Vagina (tissue), 2 donors: ENCODE measurements at regions not wholly inside any gene's neighbourhood (a gene's known extent, or its start where the extent isn't known, plus 50 kb on each side); places are given as distances from the start of the nearest gene placed in this dataset.

ENCODE experiments used
- DNase-seq, 2 donors: peaks; one replicate each; pipeline ENCODE4 v3.0.0-alpha.2; 2017; ENCODE audit errors: extremely low spot score in 2 of 2
- H3K27ac ChIP-seq: fragments of 200-600 bp; sonication (generic); one replicate; pipeline ENCODE4 v1.5.1; 2019
- H3K27me3 ChIP-seq: fragments of 200-600 bp; sonication (generic); one replicate; pipeline ENCODE4 v1.5.1; 2019
- H3K36me3 ChIP-seq, 2 donors: fragments of 200-600 bp; sonication (generic); one replicate each; pipeline ENCODE4 v1.5.1; 2017 to 2019
- H3K4me1 ChIP-seq: fragments of 200-600 bp; sonication (generic); one replicate; pipeline ENCODE4 v1.5.1; 2019
- H3K4me3 ChIP-seq, 2 donors: fragments of 200-600 bp; sonication (generic); 1 replicate in 1 of 2; 2 replicates in 1 of 2; pipeline ENCODE4 v1.5.1; 2016 to 2019
- H3K9me3 ChIP-seq: fragments of 200-600 bp; sonication (generic); one replicate; pipeline ENCODE4 v1.5.1; 2019
- POLR2A ChIP-seq, 2 donors: fragments of 450-650 bp; IDR thresholded peaks; one replicate each; pipeline ENCODE4 v1.6.1; 2017; ENCODE audit warnings: antibody characterized with exemption in 2 of 2, mild to moderate bottlenecking in 2 of 2, moderate library complexity in 2 of 2
- POLR2AphosphoS5 ChIP-seq, 2 donors: sonication (generic); formaldehyde crosslinking; IDR thresholded peaks; one replicate each; pipeline ENCODE4 v1.9.0; 2017; ENCODE audit warnings: antibody characterized with exemption in 2 of 2, mild to moderate bottlenecking in 2 of 2, low read depth in 1 of 2; ENCODE audit not compliant: insufficient read depth in 1 of 2
- intact Hi-C: fragments of 100-400 bp; cut with DNase I; formaldehyde crosslinking; loops from one replicate; pipeline ENCODE4 v1.15.1; 2023
- TF ChIP-seq, protein P1 (sequence below), 3 experiments: fragments of 450-650 bp in 2 of 3; fragments of 200-600 bp in 1 of 3; sonication (generic) in 1 of 3; IDR thresholded peaks; one replicate each; pipeline ENCODE4 v1.5.1; 2017 to 2019; ENCODE audit warnings: antibody characterized with exemption in 3 of 3, mild to moderate bottlenecking in 2 of 3, moderate library complexity in 2 of 3

GRCh38 chr15:31830591-31830990, 199.7 kb upstream of the CHRNA7 start:
- Histone ChIP-seq H3K27me3 (no peaks in the 10 kb centered on the region), H3K9me3 (no peaks in the 10 kb centered on the region), H3K27ac (no peak overlapping the region), H3K4me1 (no peaks in the 10 kb centered on the region), H3K36me3 (no peaks in the 10 kb centered on the region), H3K4me3 (no peak overlapping the region)
- DNase-seq, result no peak
- TF ChIP-seq POLR2A (IDR thresholded peaks at IDR 0.05) (no peak), POLR2AphosphoS5 (IDR thresholded peaks at IDR 0.05; ENCODE audit: insufficient read depth in 1 of 2, low read depth in 1 of 2) (no peak)
- TF ChIP-seq, protein P1, sequence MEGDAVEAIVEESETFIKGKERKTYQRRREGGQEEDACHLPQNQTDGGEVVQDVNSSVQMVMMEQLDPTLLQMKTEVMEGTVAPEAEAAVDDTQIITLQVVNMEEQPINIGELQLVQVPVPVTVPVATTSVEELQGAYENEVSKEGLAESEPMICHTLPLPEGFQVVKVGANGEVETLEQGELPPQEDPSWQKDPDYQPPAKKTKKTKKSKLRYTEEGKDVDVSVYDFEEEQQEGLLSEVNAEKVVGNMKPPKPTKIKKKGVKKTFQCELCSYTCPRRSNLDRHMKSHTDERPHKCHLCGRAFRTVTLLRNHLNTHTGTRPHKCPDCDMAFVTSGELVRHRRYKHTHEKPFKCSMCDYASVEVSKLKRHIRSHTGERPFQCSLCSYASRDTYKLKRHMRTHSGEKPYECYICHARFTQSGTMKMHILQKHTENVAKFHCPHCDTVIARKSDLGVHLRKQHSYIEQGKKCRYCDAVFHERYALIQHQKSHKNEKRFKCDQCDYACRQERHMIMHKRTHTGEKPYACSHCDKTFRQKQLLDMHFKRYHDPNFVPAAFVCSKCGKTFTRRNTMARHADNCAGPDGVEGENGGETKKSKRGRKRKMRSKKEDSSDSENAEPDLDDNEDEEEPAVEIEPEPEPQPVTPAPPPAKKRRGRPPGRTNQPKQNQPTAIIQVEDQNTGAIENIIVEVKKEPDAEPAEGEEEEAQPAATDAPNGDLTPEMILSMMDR (IDR thresholded peaks at IDR 0.05), result no peak
- intact Hi-C loops, result no loop called here

DNA sequence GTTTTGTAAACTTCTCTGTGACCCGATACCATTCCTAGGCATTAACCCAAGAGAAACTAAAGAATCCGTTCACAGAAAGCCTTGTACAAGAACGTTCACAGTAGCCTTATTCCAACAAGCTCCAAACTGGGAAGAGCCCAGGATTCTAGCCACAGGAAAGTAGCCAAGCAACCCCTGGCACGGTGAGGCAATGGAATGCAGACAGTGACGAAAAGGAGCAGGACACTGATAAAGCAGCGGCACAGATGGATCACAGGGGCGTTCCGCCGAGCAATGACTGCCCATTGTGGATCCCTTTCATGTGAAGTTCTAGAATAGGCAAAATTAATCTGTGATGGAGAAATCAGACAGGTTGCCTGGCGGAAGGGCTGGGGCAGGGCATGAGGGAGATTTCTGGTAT, 198.7 kb upstream of the CHRNA7 start:
- no peaks in the 10 kb centered on the region for H3K36me3 ChIP-seq
- intact Hi-C loops, result no loop called here
- TF ChIP-seq, protein P1 (IDR thresholded peaks at IDR 0.05), result no peak
- no peak for TF ChIP-seq POLR2A (IDR thresholded peaks at IDR 0.05)
- TF ChIP-seq POLR2AphosphoS5 (IDR thresholded peaks at IDR 0.05; ENCODE audit: insufficient read depth in 1 of 2, low read depth in 1 of 2), result no peak
- no peaks in the 10 kb centered on the region for H3K9me3 ChIP-seq
- no peak for DNase-seq
- H3K27me3 ChIP-seq, result no peaks in the 10 kb centered on the region
- no peak overlapping the region for H3K4me3 ChIP-seq
- H3K27ac ChIP-seq, result no peak overlapping the region
- H3K4me1 ChIP-seq, result no peaks in the 10 kb centered on the region

DNA sequence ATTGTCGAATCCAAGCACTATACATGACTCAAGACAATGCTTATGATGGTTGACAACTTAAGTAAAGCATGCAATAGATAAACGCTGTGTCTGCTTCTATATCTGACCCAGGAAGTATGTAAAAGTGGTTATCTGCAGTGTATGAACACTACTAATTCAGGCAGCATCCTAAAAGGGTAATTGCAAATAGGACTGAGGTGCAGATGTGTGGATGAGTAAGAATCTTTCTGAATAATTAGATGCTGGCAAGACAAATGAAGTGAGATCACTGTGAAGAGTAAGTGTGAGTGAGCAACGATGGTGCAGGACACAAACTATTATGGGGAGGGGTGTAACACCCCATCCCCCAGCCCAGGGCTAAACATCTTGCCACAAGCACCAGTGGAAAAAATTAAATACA, 195.7 kb upstream of the CHRNA7 start:
- no peaks in the 10 kb centered on the region for H3K36me3 ChIP-seq
- no peak for DNase-seq
- H3K9me3 ChIP-seq, result no peaks in the 10 kb centered on the region
- H3K27me3 ChIP-seq, result no peaks in the 10 kb centered on the region
- no peaks in the 10 kb centered on the region for H3K4me1 ChIP-seq
- intact Hi-C loops, result no loop called here
- H3K27ac ChIP-seq, result no peak overlapping the region
- TF ChIP-seq POLR2AphosphoS5 (IDR thresholded peaks at IDR 0.05; ENCODE audit: insufficient read depth in 1 of 2, low read depth in 1 of 2) (no peak), POLR2A (IDR thresholded peaks at IDR 0.05) (no peak)
- TF ChIP-seq, protein P1 (IDR thresholded peaks at IDR 0.05), result no peak
- no peak overlapping the region for H3K4me3 ChIP-seq

- Histone ChIP-seq H3K36me3 (no peaks in the 10 kb centered on the region), H3K4me1 (no peaks in the 10 kb centered on the region), H3K27ac (no peak overlapping the region), H3K27me3 (no peaks in the 10 kb centered on the region), H3K4me3 (no peak overlapping the region), H3K9me3 (no peaks in the 10 kb centered on the region)
- no peak for DNase-seq
- TF ChIP-seq, protein P1 (IDR thresholded peaks at IDR 0.05), result no peak
- TF ChIP-seq POLR2AphosphoS5 (IDR thresholded peaks at IDR 0.05; ENCODE audit: insufficient read depth in 1 of 2, low read depth in 1 of 2) (no peak), POLR2A (IDR thresholded peaks at IDR 0.05) (no peak)
- intact Hi-C loops, result no loop called here
These were observed 190.9 kb upstream of the CHRNA7 start for GRCh38 chr15:31839388-31839787.

DNA sequence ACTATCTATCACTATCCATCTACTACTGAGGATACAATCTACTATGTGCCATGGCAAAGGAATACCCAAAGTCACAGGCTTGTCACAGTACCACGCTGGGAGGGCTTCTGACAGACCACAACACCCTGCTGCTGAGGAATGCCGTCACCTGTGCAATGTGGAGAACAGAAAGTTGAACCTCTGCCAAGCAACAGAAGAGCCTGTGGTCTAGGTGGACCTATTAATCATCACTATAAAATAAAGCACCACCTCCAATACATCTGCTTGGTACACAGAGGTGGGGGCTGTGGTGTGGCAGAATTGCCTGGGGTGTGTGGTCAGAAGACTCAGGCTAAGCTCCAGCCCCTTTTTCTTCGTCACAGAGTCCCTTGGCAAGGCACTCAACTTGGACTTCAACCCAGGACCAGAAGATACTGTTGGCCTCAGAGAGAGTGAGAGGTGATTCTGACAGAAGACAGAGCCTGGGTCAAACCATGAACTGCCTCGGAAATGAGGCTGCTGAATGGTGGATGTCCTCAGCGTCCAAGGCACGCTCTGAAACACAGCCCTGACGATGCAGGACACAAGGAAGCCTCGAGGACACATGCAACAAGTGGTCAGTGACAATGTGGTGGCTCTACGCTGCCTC, 189.4 kb upstream of the CHRNA7 start:
- Histone ChIP-seq H3K27me3 (no peaks in the 10 kb centered on the region), H3K4me1 (no peaks in the 10 kb centered on the region), H3K4me3 (no peak overlapping the region), H3K27ac (no peak overlapping the region), H3K9me3 (no peaks in the 10 kb centered on the region), H3K36me3 (no peaks in the 10 kb centered on the region)
- intact Hi-C loops, result no loop called here
- TF ChIP-seq, protein P1 (IDR thresholded peaks at IDR 0.05), result no peak
- TF ChIP-seq POLR2AphosphoS5 (IDR thresholded peaks at IDR 0.05; ENCODE audit: insufficient read depth in 1 of 2, low read depth in 1 of 2), result no peak
- TF ChIP-seq POLR2A (IDR thresholded peaks at IDR 0.05), result no peak
- no peak for DNase-seq
